Transverse colon (tissue), 4 donors: ENCODE measurements at regions not wholly inside any gene's neighbourhood (a gene's known extent, or its start where the extent isn't known, plus 50 kb on each side); places are given as distances from the start of the nearest gene placed in this dataset.

ENCODE experiments used
- CTCF ChIP-seq, 5 experiments: fragments of 200-600 bp in 3 of 5; fragments of 450-650 bp in 2 of 5; sonication (generic) in 3 of 5; IDR thresholded peaks; 1 replicate in 2 of 5; 2 replicates in 3 of 5; pipeline ENCODE4 v1.5.1; 2016 to 2017; ENCODE audit warnings: antibody characterized with exemption in 5 of 5, inconsistent platforms in 3 of 5, mild to moderate bottlenecking in 2 of 5, moderate library complexity in 1 of 5
- EP300 ChIP-seq: sonication (generic); formaldehyde crosslinking; IDR thresholded peaks from one replicate; pipeline ENCODE4 v1.6.1; 2017; ENCODE audit warnings: antibody characterized with exemption, low read depth
- POLR2A ChIP-seq: fragments of 450-650 bp; IDR thresholded peaks from one replicate; pipeline ENCODE4 v1.6.1; 2016; ENCODE audit warnings: antibody characterized with exemption, mild to moderate bottlenecking, moderate library complexity
- POLR2AphosphoS5 ChIP-seq, 3 donors: sonication (generic); formaldehyde crosslinking; IDR thresholded peaks; one replicate each; pipeline ENCODE4 v1.6.1; 2016; ENCODE audit warnings: antibody characterized with exemption in 3 of 3

- TF ChIP-seq CTCF (IDR thresholded peaks at IDR 0.05) (no peak), EP300 (no peak), POLR2AphosphoS5 (IDR thresholded peaks at IDR 0.05) (no peak), POLR2A (no peak)
These were observed 103.8 kb upstream of the PDE1A start for GRCh38 chr2:182530636-182531035.
